Panc1 (cell line): ENCODE measurements at regions not wholly inside any gene's neighbourhood (a gene's known extent, or its start where the extent isn't known, plus 50 kb on each side); places are given as distances from the start of the nearest gene placed in this dataset.

Source experiments
- ATAC-seq: fragments of 200-7000 bp; cut with Tn5 transposase; 2 replicates; pipeline ENCODE4 v1.9.1; 2020; ENCODE audit warnings: mild to moderate bottlenecking, moderate library complexity
- BruUV-seq: library from RNA; stranded (reverse); fragments of 400-500 nt; replicated peaks from 2 replicates; lab custom pipeline; 2021; lab: Mats Ljungman, UMichigan
- CTCF ChIA-PET: fragments of 300-600 bp; sonication (Branson Sonifier 250); formaldehyde crosslinking; loops from one replicate; lab custom pipeline; 2022; ENCODE audit warnings: antibody characterized with exemption; lab: Charles Lee
- POLR2A ChIA-PET: fragments of 300-600 bp; sonication (Branson Sonifier 250); formaldehyde crosslinking; loops from one replicate; lab custom pipeline; 2022; ENCODE audit warnings: antibody characterized with exemption; lab: Charles Lee
- DNase-seq: peaks from one replicate; pipeline ENCODE4 v3.0.0-alpha.2; 2010; ENCODE audit warnings: low read depth, low spot score
- H3K27ac ChIP-seq: 2 replicates; pipeline ENCODE4 v1.5.1; 2011; ENCODE audit warnings: mild to moderate bottlenecking, low read length, inconsistent platforms
- H3K27me3 ChIP-seq: fragments of 200-500 bp; sonication (Bioruptor generic); 2 replicates; pipeline ENCODE4 v1.6.0; 2014; ENCODE audit warnings: low read length, inconsistent platforms; ENCODE audit not compliant: control insufficient read depth, insufficient read depth
- H3K36me3 ChIP-seq: fragments of 200-500 bp; sonication (Bioruptor generic); 2 replicates; pipeline ENCODE4 v1.5.1; 2014; ENCODE audit warnings: inconsistent platforms, mild to moderate bottlenecking, low read length, moderate library complexity; ENCODE audit not compliant: control insufficient read depth, insufficient read depth
- H3K4me1 ChIP-seq: 2 replicates; pipeline ENCODE4 v1.5.1; 2011; ENCODE audit warnings: inconsistent platforms, mild to moderate bottlenecking, low read length, moderate library complexity; ENCODE audit not compliant: control insufficient read depth, insufficient read depth
- H3K4me3 ChIP-seq, 2 experiments: 2 replicates each; pipeline ENCODE4 v1.5.1; 2011 to 2012; ENCODE audit warnings: low read depth in 2 of 2, low read length in 2 of 2, mild to moderate bottlenecking in 2 of 2, inconsistent platforms in 1 of 2, moderate library complexity in 1 of 2
- H3K9me3 ChIP-seq: fragments of 200-500 bp; sonication (Bioruptor generic); 2 replicates; pipeline ENCODE4 v1.5.1; 2014; ENCODE audit warnings: low read depth, mild to moderate bottlenecking, inconsistent platforms, low read length, moderate library complexity; ENCODE audit not compliant: control insufficient read depth, insufficient read depth
- CTCF ChIP-seq: fragments of 450-650 bp; IDR thresholded peaks from 2 replicates; pipeline ENCODE4 v1.5.1; 2017; ENCODE audit warnings: mild to moderate bottlenecking
- POLR2AphosphoS5 ChIP-seq: IDR thresholded peaks from 2 replicates; pipeline ENCODE4 v1.6.1; 2012; ENCODE audit warnings: mild to moderate bottlenecking, low read depth, low read length, moderate library complexity
- SIN3A ChIP-seq: IDR thresholded peaks from 2 replicates; pipeline ENCODE4 v1.6.1; 2012; ENCODE audit warnings: low read depth, mild to moderate bottlenecking, low read length, moderate library complexity, borderline replicate concordance; ENCODE audit not compliant: insufficient read depth
- TCF7L2 ChIP-seq: IDR thresholded peaks from 2 replicates; pipeline ENCODE4 v1.6.1; 2011; ENCODE audit warnings: mild to moderate bottlenecking, low read depth, low read length, inconsistent platforms
- in situ Hi-C: cut with HindIII; loops from 2 replicates; pipeline ENCODE4 v1.10.0; 2016; ENCODE audit warnings: low sequenced_read_pairs, low pct_unique_long_range_greater_than_20kb
- intact Hi-C: fragments of 100-400 bp; cut with micrococcal nuclease; formaldehyde crosslinking; loops from one replicate; pipeline ENCODE4 v1.10.0; 2022; ENCODE audit not compliant: unreplicated experiment
- TF ChIP-seq, protein P1 (sequence below), 2 experiments: IDR thresholded peaks; 2 replicates each; pipeline ENCODE4 v1.6.1; 2011 to 2012; ENCODE audit warnings: low read depth in 2 of 2, control low read depth in 1 of 2, low read length in 1 of 2, mild to moderate bottlenecking in 1 of 2, moderate library complexity in 1 of 2; ENCODE audit not compliant: insufficient read depth in 1 of 2

DNA sequence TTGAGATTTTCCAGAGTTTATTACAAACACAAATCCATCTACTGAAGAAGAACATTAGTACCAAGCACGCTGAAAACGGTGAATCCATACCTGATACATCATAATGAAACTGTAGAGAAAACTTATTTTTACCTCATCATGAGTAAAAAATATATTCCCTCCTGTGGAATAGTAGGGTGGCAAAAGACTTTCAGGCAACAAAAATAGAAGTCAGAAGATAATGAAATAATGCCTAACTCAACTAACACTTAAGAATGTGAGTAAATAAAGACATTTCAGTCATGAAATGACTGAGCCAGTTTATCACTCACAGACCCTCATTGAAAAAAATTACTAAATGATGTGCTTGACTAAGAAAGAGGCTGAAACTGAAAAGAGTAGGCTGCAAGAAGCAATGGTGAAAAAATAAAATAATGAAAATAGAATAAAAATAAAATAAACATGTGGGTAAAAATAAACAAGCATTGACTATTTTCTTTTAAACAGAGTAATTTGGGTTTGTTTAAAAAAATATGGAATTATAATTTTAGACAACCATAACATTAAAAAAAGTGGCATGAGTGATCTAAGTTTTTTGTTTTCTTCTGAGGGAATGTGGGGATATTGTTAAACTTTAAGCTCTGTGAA lies 148.6 kb downstream of the ASCL1 start:
- in situ Hi-C loops (no loop called here), intact Hi-C loops (no loop called here)
- H3K4me1 ChIP-seq = no peaks in the 10 kb centered on the region
- no peak overlapping the region for H3K4me3 ChIP-seq
- H3K36me3 ChIP-seq = no peaks in the 10 kb centered on the region
- no peaks in the 10 kb centered on the region for H3K9me3 ChIP-seq
- DNase-seq (no peak), ATAC-seq (no peak)
- H3K27me3 ChIP-seq = no peaks in the 10 kb centered on the region
- ChIA-PET CTCF (no interaction called here), POLR2A (no interaction called here)
- TF ChIP-seq TCF7L2 (no peak), SIN3A (no peak), CTCF (no peak), POLR2AphosphoS5 (no peak)
- TF ChIP-seq, protein P1, sequence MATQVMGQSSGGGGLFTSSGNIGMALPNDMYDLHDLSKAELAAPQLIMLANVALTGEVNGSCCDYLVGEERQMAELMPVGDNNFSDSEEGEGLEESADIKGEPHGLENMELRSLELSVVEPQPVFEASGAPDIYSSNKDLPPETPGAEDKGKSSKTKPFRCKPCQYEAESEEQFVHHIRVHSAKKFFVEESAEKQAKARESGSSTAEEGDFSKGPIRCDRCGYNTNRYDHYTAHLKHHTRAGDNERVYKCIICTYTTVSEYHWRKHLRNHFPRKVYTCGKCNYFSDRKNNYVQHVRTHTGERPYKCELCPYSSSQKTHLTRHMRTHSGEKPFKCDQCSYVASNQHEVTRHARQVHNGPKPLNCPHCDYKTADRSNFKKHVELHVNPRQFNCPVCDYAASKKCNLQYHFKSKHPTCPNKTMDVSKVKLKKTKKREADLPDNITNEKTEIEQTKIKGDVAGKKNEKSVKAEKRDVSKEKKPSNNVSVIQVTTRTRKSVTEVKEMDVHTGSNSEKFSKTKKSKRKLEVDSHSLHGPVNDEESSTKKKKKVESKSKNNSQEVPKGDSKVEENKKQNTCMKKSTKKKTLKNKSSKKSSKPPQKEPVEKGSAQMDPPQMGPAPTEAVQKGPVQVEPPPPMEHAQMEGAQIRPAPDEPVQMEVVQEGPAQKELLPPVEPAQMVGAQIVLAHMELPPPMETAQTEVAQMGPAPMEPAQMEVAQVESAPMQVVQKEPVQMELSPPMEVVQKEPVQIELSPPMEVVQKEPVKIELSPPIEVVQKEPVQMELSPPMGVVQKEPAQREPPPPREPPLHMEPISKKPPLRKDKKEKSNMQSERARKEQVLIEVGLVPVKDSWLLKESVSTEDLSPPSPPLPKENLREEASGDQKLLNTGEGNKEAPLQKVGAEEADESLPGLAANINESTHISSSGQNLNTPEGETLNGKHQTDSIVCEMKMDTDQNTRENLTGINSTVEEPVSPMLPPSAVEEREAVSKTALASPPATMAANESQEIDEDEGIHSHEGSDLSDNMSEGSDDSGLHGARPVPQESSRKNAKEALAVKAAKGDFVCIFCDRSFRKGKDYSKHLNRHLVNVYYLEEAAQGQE (IDR thresholded peaks at IDR 0.05; ENCODE audit: insufficient read depth in 1 of 2, low read depth in 2 of 2, low read length in 1 of 2) = no peak
- no peak overlapping the region for H3K27ac ChIP-seq
- BruUV-seq = no TSS peak

GRCh38 chr12:103109861-103110260 lies 152.4 kb downstream of the ASCL1 start:
- no TSS peak for BruUV-seq
- Histone ChIP-seq H3K4me1 (no peaks in the 10 kb centered on the region), H3K36me3 (no peaks in the 10 kb centered on the region), H3K27me3 (no peaks in the 10 kb centered on the region), H3K27ac (no peak overlapping the region), H3K9me3 (no peaks in the 10 kb centered on the region), H3K4me3 (no peak overlapping the region)
- ChIA-PET POLR2A (no interaction called here), CTCF (no interaction called here)
- TF ChIP-seq CTCF = no peak
- no peak for TF ChIP-seq POLR2AphosphoS5
- TF ChIP-seq TCF7L2 = no peak
- TF ChIP-seq, protein P1 (IDR thresholded peaks at IDR 0.05; ENCODE audit: insufficient read depth in 1 of 2, low read depth in 2 of 2, low read length in 1 of 2) = no peak
- no peak for TF ChIP-seq SIN3A
- DNase-seq (no peak), ATAC-seq (no peak)
- in situ Hi-C loops = no loop called here
- intact Hi-C loops = no loop called here
